ENCODE measurements at regions not wholly inside any gene's neighbourhood (a gene's known extent, or its start where the extent isn't known, plus 50 kb on each side); places are given as distances from the start of the nearest gene placed in this dataset.

DNA sequence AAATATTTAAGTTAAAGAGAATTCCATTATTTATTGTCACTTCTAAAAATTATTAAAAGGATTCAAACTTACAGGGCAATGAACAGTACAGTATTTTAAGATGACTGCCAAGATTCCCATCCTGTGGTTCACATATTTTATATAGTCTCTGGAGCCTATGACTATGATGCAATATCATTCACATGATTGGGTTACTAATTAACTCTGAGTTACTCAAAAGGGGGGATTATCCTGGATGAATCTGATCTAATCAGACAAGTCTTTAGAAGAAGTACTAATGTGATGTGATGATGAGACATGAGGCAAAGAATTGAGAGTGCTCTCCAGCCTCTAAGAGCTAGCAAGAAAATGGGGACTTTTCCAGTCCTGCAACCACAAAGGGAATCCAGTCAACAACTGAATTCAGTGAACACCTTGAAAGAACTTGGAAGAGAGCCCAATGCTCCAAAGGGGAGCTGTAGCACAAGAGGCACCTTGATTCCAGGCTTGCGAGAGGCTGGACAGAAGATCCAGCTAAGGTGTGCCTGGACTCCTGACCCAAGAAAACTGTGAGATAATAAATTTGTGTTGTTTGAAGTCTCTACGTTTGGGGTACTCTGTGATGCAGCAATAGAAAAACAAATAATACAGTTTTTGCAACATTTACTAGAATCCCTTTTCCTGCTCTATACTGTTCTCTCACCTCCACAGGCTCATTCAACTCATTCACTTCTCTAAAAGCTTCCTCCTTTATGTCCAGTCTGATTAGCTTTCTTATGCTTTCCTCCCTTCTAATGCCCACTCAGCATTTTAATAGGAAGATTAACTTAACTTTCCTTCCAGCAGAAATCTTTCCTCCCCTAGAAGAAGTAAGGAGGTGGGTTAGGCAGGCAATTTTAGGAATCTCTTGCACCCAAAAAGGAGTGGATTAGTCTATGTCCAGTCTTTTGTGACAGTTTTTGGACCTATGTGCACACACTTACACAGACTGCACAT is 133.8 kb upstream of the LCORL start:
- H3K9me3 Mint-ChIP-seq (ENCODE audit: unreplicated experiment): no peaks in the 10 kb centered on the region
- H3K36me3 ChIP-seq (ENCODE audit: control insufficient read depth, insufficient read depth, low read length): no peaks in the 10 kb centered on the region
- intact Hi-C loops (cut with micrococcal nuclease; ENCODE audit: unreplicated experiment): no loop called here
- no peaks in the 10 kb centered on the region for H3K4me1 Mint-ChIP-seq (ENCODE audit: low read depth, unreplicated experiment)
- no peaks in the 10 kb centered on the region for H3K36me3 Mint-ChIP-seq (ENCODE audit: insufficient read depth, unreplicated experiment)
- POLR2A ChIA-PET: no interaction called here
- no peak overlapping the region for H3K27ac Mint-ChIP-seq (ENCODE audit: unreplicated experiment)
- H3K9me3 ChIP-seq: no peaks in the 10 kb centered on the region; the same call in 1 of the 2 replicates
- no TSS peak for BruUV-seq (replicated peaks)
- DNase-seq: no peak
- no peaks in the 10 kb centered on the region for H3K27me3 ChIP-seq (replicated peaks; ENCODE audit: control insufficient read depth, insufficient read depth, low read length)
- H3K4me1 ChIP-seq: no peaks in the 10 kb centered on the region
- H3K4me3 ChIP-seq (ENCODE audit: low read depth, low read length): no peak overlapping the region
- no peak overlapping the region for H3K4me3 Mint-ChIP-seq (ENCODE audit: unreplicated experiment)
- H3K27me3 Mint-ChIP-seq (ENCODE audit: insufficient read depth, unreplicated experiment): no peaks in the 10 kb centered on the region
- TF ChIP-seq, protein P1, sequence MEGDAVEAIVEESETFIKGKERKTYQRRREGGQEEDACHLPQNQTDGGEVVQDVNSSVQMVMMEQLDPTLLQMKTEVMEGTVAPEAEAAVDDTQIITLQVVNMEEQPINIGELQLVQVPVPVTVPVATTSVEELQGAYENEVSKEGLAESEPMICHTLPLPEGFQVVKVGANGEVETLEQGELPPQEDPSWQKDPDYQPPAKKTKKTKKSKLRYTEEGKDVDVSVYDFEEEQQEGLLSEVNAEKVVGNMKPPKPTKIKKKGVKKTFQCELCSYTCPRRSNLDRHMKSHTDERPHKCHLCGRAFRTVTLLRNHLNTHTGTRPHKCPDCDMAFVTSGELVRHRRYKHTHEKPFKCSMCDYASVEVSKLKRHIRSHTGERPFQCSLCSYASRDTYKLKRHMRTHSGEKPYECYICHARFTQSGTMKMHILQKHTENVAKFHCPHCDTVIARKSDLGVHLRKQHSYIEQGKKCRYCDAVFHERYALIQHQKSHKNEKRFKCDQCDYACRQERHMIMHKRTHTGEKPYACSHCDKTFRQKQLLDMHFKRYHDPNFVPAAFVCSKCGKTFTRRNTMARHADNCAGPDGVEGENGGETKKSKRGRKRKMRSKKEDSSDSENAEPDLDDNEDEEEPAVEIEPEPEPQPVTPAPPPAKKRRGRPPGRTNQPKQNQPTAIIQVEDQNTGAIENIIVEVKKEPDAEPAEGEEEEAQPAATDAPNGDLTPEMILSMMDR (IDR thresholded peaks at IDR 0.05; ENCODE audit: insufficient read depth in 1 of 2, low read depth in 1 of 2, low read length in 1 of 2, severe bottlenecking in 1 of 2, unreplicated experiment in 1 of 2): no peak
- CTCF ChIA-PET: no interaction called here

DNA sequence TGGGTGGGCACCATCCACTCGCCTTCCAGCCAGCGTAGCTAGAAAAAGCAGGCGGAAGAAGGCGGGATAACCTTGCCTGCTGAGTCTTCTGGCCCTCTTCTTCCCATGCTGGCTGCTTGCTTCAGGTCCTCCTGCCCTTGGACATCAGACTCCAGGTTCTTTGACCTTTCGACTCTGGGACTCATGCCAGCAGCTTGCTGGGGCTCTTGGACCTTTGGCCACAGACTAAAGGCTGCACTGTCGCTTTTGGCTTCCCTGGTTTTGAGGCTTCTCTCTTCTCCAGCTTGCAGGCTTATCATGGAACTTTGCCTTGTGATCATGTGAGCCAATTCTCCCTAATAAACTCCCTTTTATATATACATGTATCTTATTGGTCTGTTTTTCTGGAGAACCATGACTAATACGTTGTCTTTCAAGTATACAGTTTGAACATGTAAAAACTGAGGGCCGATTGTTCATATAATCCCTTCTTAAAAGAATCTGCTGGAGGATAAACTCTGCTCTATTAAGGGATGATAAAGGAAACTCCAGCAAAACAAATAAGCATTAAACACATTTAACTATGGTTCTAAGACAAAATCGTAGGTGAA is 116.6 kb upstream of the LCORL start:
- Histone ChIP-seq H3K27me3 (replicated peaks; ENCODE audit: control insufficient read depth, insufficient read depth, low read length) (no peaks in the 10 kb centered on the region), H3K36me3 (ENCODE audit: control insufficient read depth, insufficient read depth, low read length) (no peaks in the 10 kb centered on the region), H3K4me1 (no peaks in the 10 kb centered on the region), H3K4me3 (ENCODE audit: low read depth, low read length) (no peak overlapping the region), H3K9me3 (0 out of 2 replicates have a peak, but pooled peaks cover 2% of the 10 kb centered on the region)
- Mint-ChIP-seq H3K27me3 (ENCODE audit: insufficient read depth, unreplicated experiment) (no peaks in the 10 kb centered on the region), H3K4me1 (ENCODE audit: low read depth, unreplicated experiment) (no peaks in the 10 kb centered on the region), H3K9me3 (ENCODE audit: unreplicated experiment) (peaks cover 12% of the 10 kb centered on the region), H3K36me3 (ENCODE audit: insufficient read depth, unreplicated experiment) (no peaks in the 10 kb centered on the region), H3K4me3 (ENCODE audit: unreplicated experiment) (no peak overlapping the region), H3K27ac (ENCODE audit: unreplicated experiment) (no peak overlapping the region)
- TF ChIP-seq, protein P1 (IDR thresholded peaks at IDR 0.05; ENCODE audit: insufficient read depth in 1 of 2, low read depth in 1 of 2, low read length in 1 of 2, severe bottlenecking in 1 of 2, unreplicated experiment in 1 of 2): no peak
- POLR2A ChIA-PET: no interaction called here
- CTCF ChIA-PET: no interaction called here
- BruUV-seq (replicated peaks): no TSS peak
- no peak for DNase-seq
- intact Hi-C loops (cut with micrococcal nuclease; ENCODE audit: unreplicated experiment): no loop called here

DNA sequence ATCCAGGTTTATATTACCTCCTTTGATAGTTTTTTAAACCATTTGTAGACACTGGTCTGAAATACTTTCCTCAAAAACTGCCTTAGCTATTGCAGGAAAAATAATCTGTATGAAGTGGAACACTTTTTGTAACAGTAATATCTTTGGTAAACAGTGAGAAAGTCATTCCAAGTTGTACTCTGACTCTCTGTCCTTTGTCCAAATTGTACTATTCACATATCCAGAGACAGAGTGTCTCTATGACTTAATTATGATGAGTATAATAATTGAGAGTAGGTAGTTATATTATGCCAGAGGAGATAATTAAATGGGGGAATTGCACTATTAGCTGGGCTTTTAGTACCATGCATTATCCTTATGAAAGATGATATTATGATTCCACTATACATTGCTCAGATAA is 112.6 kb upstream of the LCORL start:
- no peaks in the 10 kb centered on the region for H3K36me3 ChIP-seq (ENCODE audit: control insufficient read depth, insufficient read depth, low read length)
- ChIA-PET POLR2A (no interaction called here), CTCF (no interaction called here)
- no peaks in the 10 kb centered on the region for H3K4me1 ChIP-seq
- no peaks in the 10 kb centered on the region for H3K27me3 Mint-ChIP-seq (ENCODE audit: insufficient read depth, unreplicated experiment)
- intact Hi-C loops (cut with micrococcal nuclease; ENCODE audit: unreplicated experiment): no loop called here
- H3K27me3 ChIP-seq (replicated peaks; ENCODE audit: control insufficient read depth, insufficient read depth, low read length): no peaks in the 10 kb centered on the region
- H3K36me3 Mint-ChIP-seq (ENCODE audit: insufficient read depth, unreplicated experiment): no peaks in the 10 kb centered on the region
- DNase-seq: no peak
- no TSS peak for BruUV-seq (replicated peaks)
- peaks cover 12% of the 10 kb centered on the region for H3K9me3 Mint-ChIP-seq (ENCODE audit: unreplicated experiment)
- 0 out of 2 replicates have a peak, but pooled peaks cover 2% of the 10 kb centered on the region for H3K9me3 ChIP-seq
- TF ChIP-seq, protein P1 (IDR thresholded peaks at IDR 0.05; ENCODE audit: insufficient read depth in 1 of 2, low read depth in 1 of 2, low read length in 1 of 2, severe bottlenecking in 1 of 2, unreplicated experiment in 1 of 2): no peak
- no peak overlapping the region for H3K27ac Mint-ChIP-seq (ENCODE audit: unreplicated experiment)
- no peak overlapping the region for H3K4me3 Mint-ChIP-seq (ENCODE audit: unreplicated experiment)
- H3K4me3 ChIP-seq (ENCODE audit: low read depth, low read length): no peak overlapping the region
- no peaks in the 10 kb centered on the region for H3K4me1 Mint-ChIP-seq (ENCODE audit: low read depth, unreplicated experiment)

Measured in Caco-2 (cell line).